GM12878 (cell line): ENCODE measurements at regions not wholly inside any gene's neighbourhood (a gene's known extent, or its start where the extent isn't known, plus 50 kb on each side); places are given as distances from the start of the nearest gene placed in this dataset. TPM values are rescaled to one million over a fixed set of nuclear protein-coding genes. Genes with fewer than 3 reads are reported as not detected.

Experiments
- ATF2 ChIP-seq: IDR thresholded peaks from 2 replicates; pipeline ENCODE4 v1.6.1; 2012; ENCODE audit warnings: low read length, inconsistent platforms
- ATF7 ChIP-seq: fragments of 450-650 bp; IDR thresholded peaks from 2 replicates; pipeline ENCODE4 v1.6.1; 2016; ENCODE audit warnings: low read depth, mild to moderate bottlenecking
- ELK1 ChIP-seq: IDR thresholded peaks from 2 replicates; pipeline ENCODE4 v1.6.1; 2012; ENCODE audit warnings: low read depth, low read length, improper control_type of control experiment
- HCFC1 ChIP-seq: fragments of 150-350 bp; IDR thresholded peaks from 2 replicates; pipeline ENCODE4 v1.6.1; 2014; ENCODE audit warnings: low read length
- STAT3 ChIP-seq: IDR thresholded peaks from 2 replicates; pipeline ENCODE4 v1.6.1; 2011; ENCODE audit warnings: low read depth, low read length, improper control_type of control experiment
- small RNA-seq: library from RNA; depleted of rRNA; stranded (forward); fragments of <200 nt; gene quantifications from one replicate; pipeline ENCODE3, GENCODE V24; 2014

- TF ChIP-seq ATF2 (no peak), ATF7 (no peak), STAT3 (no peak), HCFC1 (no peak), ELK1 (no peak)
- TF ChIP-seq, all 136 proteins: peak for 0
These were observed 50.0 kb upstream of the SYNPR start (continued) for GRCh38 chr3:63228087-63228486.

Small RNA genes in the stretch of these regions (small RNA-seq; reads per million reads assigned to genes)
- not detected for gene UBL5P3
